ENCODE measurements at regions not wholly inside any gene's neighbourhood (a gene's known extent, or its start where the extent isn't known, plus 50 kb on each side); places are given as distances from the start of the nearest gene placed in this dataset.

DNA sequence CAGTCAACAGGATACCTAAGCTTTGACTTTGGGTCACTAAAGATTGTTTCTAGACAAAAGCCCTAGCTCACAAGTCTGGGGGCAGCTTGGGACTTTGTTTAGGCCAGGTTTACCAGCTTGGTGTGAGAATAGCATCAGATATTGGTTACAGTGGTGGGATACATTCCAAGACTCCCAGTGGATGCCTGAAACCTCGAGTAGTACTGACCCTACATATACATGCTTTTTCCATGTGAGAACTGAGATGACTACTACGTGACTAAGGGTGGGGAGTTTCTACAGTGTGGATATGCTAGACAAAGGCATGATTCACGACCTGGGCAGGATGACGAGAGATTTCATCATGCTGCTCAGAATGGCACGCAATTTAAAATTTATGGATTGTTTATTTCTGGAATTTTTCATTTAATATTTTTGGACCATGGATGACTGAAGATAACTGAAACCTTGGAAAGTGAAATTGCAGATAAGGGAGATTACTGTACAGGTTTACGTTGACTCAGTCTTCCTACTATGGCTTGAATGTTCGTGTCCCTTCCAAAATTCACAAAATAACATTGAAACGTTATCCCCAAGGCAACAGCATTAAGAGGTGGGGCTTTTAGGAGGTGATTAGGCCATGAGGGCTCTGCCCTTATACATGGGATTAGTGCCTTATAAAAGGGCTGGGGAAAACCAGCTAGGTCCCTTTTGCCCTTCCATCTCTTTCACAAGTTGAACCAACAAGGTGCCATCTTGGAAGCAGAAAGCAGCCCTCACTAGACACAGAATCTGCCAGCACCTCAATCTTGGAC lies 50.2 kb upstream of the CTAGE1 start:
- peak; percentile 82 for DNase-seq (ENCODE audit: low spot score)

GRCh38 chr18:22468554-22468891 lies 50.8 kb upstream of the CTAGE1 start:
- DNase-seq (ENCODE audit: low spot score), result no peak

DNA sequence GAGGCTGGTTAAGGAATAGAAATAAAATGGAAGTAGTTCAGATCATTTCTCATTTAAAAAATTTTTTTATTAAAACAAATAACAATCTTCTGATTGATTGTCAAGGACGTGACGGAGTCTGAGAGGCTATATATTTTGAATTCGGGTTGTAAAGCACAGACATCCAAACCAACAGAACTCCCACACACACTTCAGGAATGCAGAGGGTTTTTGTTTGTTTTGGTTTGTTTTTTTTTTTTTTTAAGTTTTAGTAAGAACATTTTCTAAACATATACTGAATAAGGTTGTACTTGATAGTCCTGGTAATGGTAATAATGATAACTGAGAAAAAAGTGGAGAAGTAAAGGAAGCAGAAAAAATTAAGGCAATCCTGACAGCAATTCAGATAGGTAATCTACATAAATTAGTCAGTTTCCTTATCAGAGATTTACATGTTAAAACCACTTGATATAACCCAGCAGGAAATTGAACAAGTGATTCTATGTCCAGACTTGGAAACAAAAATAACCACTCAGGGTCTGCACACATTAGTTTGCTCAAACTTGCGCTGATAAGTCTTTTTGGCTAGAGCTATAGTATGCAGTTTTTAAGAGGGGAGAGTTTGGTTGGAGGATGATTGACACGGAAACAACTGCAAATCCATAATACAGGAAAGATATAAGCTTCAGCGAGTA lies 51.5 kb upstream of the CTAGE1 start:
- DNase-seq (ENCODE audit: low spot score), result no peak

GRCh38 chr18:22469926-22470247 lies 52.2 kb upstream of the CTAGE1 start:
- no peak for DNase-seq (ENCODE audit: low spot score)

DNA sequence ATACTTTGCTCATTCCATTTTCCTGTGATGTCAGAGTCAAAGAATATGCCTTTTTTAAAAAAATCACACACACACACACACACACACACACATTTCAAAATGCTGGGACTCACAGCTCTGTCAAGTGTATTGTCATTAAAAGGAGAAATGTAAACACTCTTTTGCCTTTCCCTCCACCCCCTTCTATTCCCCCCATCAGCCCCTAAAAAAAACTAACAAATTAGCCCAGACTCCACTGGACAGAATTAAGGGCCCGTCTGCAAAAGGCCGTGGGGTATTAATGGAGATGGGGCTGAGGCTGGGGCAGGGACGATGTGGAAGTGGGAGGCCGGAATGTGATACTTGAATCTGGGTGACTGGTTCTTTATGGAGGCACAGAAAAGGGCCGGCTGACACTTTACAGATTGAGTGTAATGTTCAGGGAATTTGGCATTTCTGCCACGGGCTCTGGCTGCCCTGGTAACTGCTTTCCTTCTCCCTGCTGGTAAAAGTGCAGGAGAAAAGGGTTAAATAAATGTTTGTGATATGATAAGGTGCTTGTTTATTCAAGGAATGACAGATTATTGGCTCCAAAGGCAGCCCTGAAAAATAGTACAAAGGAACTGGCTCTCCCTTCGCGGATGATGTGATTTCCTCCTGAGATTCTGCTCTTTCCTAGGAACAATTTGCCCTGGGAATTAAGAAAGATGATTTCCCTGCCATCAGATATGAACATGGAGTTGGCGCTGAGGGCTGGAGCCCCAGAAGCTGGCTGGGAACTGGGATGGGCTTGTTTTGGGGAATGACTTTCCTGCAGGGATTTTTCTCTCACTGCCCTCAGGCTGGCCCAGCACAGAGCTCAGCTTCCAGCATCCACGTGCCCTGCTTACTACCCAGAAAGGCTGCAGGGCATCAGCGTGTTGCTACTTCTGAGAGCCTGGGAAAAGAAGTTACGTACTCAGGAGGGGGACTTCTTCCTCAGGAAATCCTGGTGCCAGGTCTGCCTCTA lies 52.8 kb upstream of the CTAGE1 start:
- DNase-seq (ENCODE audit: low spot score), result no peak

GRCh38 chr18:22471546-22472131 lies 53.9 kb upstream of the CTAGE1 start:
- DNase-seq (ENCODE audit: low spot score), result peak; percentile 70

DNA sequence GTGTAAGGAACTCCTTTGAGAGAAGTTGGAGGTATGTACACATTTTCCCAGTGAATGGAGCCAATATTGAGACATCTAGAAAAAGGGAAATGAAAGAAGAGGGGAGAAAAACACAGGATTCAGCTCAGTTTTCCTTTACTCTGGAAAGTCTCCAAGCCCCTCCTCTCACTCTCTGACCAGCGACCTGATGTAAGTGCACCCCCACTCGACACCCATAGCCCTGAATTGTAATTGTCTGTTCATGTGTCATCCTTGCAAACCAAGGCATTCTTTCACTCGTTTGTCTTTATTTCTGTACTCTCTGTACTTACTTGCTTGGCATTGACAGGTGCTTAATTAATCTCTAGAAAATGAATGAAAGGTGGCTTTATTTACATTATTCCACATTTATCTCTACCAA lies 55.7 kb upstream of the CTAGE1 start:
- DNase-seq (ENCODE audit: low spot score), result no peak

GRCh38 chr18:22475426-22476100 lies 57.8 kb upstream of the CTAGE1 start:
- DNase-seq (ENCODE audit: low spot score), result no peak

- no peak for DNase-seq (ENCODE audit: low spot score)
These were observed 59.5 kb upstream of the CTAGE1 start for GRCh38 chr18:22477222-22477621.

- no peak for DNase-seq (ENCODE audit: low spot score)
These were observed 65.2 kb upstream of the CTAGE1 start for GRCh38 chr18:22482948-22483347.

GRCh38 chr18:22483407-22483806 lies 65.7 kb upstream of the CTAGE1 start:
- no peak for DNase-seq (ENCODE audit: low spot score)

DNA sequence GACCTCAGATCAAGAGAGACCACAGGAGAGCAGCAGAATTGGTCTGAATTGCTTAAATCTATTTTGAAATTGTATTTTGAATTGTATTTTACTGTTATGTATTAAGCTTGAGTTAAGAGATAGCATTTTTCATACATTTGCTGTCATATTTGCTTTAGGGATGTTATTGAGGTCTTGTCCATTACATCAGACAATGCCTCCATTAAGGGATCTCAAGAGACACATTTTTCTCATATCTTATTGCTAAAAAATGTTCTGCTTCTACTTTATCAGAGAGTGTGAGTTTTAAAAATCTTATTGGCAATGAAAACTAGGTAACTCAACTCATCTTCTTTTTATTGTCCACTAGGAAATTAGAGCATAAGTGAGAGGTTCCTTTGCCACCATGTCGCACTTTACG lies 66.8 kb upstream of the CTAGE1 start:
- DNase-seq (ENCODE audit: low spot score), result no peak

- peak; percentile 56 for DNase-seq (ENCODE audit: low spot score)
These were observed 68.1 kb upstream of the CTAGE1 start for GRCh38 chr18:22485808-22486244.

DNA sequence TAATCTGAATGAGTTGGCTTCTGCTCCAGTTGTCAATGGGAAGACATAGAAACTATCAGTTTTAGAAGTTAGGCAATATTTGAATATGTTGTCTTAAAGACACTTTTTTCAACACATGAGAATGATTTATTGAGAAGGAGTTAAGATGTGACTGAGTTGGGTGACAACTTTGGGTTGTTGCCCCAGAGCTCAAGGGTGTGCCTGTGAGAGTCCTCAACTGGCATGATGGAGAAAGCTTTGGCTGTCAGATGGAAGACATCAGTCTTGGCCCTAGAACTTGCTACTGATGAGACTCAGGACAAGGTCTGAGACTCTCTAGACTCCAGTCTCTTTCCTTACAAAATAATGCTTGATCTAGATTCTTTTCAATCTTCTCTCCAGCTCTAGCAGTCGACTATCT lies 69.0 kb upstream of the CTAGE1 start:
- no peak for DNase-seq (ENCODE audit: low spot score)

GRCh38 chr18:22488554-22488953 lies 70.8 kb upstream of the CTAGE1 start:
- no peak for DNase-seq (ENCODE audit: low spot score)

DNA sequence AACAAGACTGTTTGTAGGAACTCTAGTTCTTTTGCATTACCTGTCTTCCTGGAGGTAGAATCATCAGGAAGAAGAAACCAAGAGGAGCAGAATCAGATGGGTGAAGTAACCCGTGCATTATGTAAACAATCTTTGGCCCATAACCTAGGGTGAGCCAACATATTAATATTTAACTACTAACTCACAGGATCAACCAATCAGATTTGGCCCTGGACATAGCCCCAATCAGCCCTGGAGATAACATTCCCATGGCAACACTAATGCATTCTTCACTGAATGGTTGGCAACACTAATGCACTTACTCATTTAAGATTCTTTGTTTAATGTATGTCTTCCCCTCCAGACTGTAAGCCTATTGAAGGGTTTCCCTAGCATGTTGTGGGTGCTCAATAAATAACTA lies 72.0 kb upstream of the CTAGE1 start:
- DNase-seq (ENCODE audit: low spot score), result no peak

DNA sequence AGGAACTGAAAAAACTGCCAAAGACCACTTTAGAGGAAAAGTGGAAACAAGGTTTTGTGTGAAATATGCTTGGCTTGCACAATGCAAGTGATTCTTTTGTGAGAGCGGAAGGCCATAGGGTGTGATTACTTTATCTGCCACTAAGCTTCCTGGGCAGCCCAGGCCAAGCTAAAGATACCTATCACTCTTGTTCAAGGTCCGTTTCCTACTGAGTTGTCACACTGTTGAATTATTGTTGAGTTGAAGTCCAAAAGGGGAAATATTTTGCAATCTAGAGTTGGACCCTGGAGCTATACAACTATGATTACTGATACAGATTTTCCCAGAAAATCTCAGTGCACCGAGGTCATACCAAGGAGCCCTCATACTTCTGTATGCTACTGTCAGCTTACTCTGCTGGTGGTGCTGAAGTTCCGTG lies 72.7 kb upstream of the CTAGE1 start:
- no peak for DNase-seq (ENCODE audit: low spot score)

GRCh38 chr18:22493255-22493654 lies 75.5 kb upstream of the CTAGE1 start:
- no peak for DNase-seq (ENCODE audit: low spot score)

DNA sequence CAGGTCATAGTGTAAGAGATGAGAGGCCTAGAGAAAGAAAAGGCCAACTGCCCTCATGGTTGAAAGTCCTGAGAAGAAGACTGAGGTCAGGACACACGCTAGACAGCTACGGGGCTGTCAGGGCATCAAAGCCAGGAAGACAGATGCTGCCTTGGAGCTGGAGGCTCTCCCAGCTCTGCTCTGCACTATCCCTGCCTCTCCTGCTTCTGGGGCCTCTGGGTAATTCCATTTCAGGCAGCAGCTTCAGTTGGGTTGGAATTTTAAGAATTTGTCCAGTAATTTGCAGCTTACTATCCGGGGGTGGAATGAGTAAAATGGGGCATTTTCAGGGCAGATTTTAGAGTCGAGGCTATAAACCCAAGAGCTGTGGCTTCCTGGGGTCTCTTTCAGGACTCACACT lies 76.2 kb upstream of the CTAGE1 start:
- peak; percentile 79 for DNase-seq (ENCODE audit: low spot score)

- DNase-seq (ENCODE audit: low spot score), result peak; percentile 63
These were observed 77.1 kb upstream of the CTAGE1 start for GRCh38 chr18:22494771-22495170.

DNA sequence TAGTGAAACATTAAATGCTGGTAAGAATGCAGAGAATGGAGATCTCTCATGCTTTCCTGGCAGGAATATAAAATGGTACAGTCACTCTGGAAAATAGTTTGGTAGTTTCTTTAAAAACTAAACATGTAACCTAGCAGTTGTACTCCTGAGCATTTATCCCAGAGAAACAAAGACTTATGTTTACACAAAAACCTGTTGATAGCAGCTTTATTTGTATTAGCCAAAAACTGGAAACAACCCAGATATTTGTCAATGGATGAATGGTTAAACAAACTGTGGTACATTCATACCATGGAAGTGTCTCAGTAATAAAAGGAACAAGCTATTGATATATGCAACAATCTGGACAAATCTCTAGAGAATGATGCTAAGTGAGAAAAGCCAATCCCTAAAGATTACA lies 81.7 kb upstream of the CTAGE1 start:
- DNase-seq (ENCODE audit: low spot score), result no peak

- DNase-seq (ENCODE audit: low spot score), result peak; percentile 86
These were observed 86.1 kb upstream of the CTAGE1 start for GRCh38 chr18:22503803-22504202.

Measured in AG20443 (cell line).